GM21737 (cell line): ENCODE measurements at regions not wholly inside any gene's neighbourhood (a gene's known extent, or its start where the extent isn't known, plus 50 kb on each side); places are given as distances from the start of the nearest gene placed in this dataset.

Experiments used
- ATAC-seq: cut with Tn5 transposase; IDR thresholded peaks from one replicate; pipeline ENCODE4 v1.9.1; 2021; ENCODE audit warnings: mild to moderate bottlenecking, moderate library complexity; ENCODE audit not compliant: unreplicated experiment

GRCh38 chr9:16153741-16154140 is 600.9 kb downstream of the CCDC171 start:
- no peak for ATAC-seq

- no peak for ATAC-seq
Measured at GRCh38 chr9:16154521-16155078, 601.8 kb downstream of the CCDC171 start.

GRCh38 chr9:16155878-16156277 is 603.0 kb downstream of the CCDC171 start:
- no peak for ATAC-seq

- no peak for ATAC-seq
Measured at GRCh38 chr9:16157216-16157615, 604.4 kb downstream of the CCDC171 start.

- no peak for ATAC-seq
Measured at GRCh38 chr9:16157651-16158050, 604.8 kb downstream of the CCDC171 start.

GRCh38 chr9:16158093-16158492 is 605.2 kb downstream of the CCDC171 start:
- no peak for ATAC-seq

- ATAC-seq: no peak
Measured at GRCh38 chr9:16161483-16161882, 608.6 kb downstream of the CCDC171 start.

- ATAC-seq: no peak
Measured at GRCh38 chr9:16170119-16170518, 617.3 kb downstream of the CCDC171 start.

GRCh38 chr9:16171911-16172310 is 619.1 kb downstream of the CCDC171 start:
- no peak for ATAC-seq

GRCh38 chr9:16172796-16173195 is 620.0 kb downstream of the CCDC171 start:
- ATAC-seq: no peak

- no peak for ATAC-seq
Measured at GRCh38 chr9:16174915-16175314, 622.1 kb downstream of the CCDC171 start.

- ATAC-seq: no peak
Measured at GRCh38 chr9:16175461-16175860, 622.6 kb downstream of the CCDC171 start.

GRCh38 chr9:16178294-16178693 is 625.5 kb downstream of the CCDC171 start:
- no peak for ATAC-seq

GRCh38 chr9:16179566-16179965 is 626.7 kb downstream of the CCDC171 start:
- ATAC-seq: no peak

GRCh38 chr9:16180091-16180490 is 627.2 kb downstream of the CCDC171 start:
- no peak for ATAC-seq

- ATAC-seq: no peak
Measured at GRCh38 chr9:16180546-16180945, 627.7 kb downstream of the CCDC171 start.

- ATAC-seq: no peak
Measured at GRCh38 chr9:16181539-16181938, 628.7 kb downstream of the CCDC171 start.

- ATAC-seq: no peak
Measured at GRCh38 chr9:16182784-16183183, 629.9 kb downstream of the CCDC171 start.

GRCh38 chr9:16184964-16185646 is 632.3 kb downstream of the CCDC171 start:
- ATAC-seq: no peak

GRCh38 chr9:16191191-16191590 is 638.3 kb downstream of the CCDC171 start:
- no peak for ATAC-seq

GRCh38 chr9:16191691-16192402 is 639.0 kb downstream of the CCDC171 start:
- no peak for ATAC-seq

- ATAC-seq: no peak
Measured at GRCh38 chr9:16192403-16193017, 639.7 kb downstream of the CCDC171 start.
